Upper lobe of right lung (tissue), 1 donor: ENCODE measurements at regions not wholly inside any gene's neighbourhood (a gene's known extent, or its start where the extent isn't known, plus 50 kb on each side); places are given as distances from the start of the nearest gene placed in this dataset.

Experiments
- ATAC-seq: fragments of 200-7000 bp; cut with Tn5 transposase; one replicate; pipeline ENCODE4 v1.9.1; 2020; ENCODE audit warnings: mild to moderate bottlenecking, moderate library complexity
- DNase-seq: peaks from one replicate; pipeline ENCODE4 v3.0.0-alpha.2; 2020
- H3K27ac ChIP-seq: fragments of 200-600 bp; one replicate; pipeline ENCODE4 v1.8.0; 2022
- H3K27me3 ChIP-seq: fragments of 200-600 bp; one replicate; pipeline ENCODE4 v1.8.0; 2022; ENCODE audit warnings: mild to moderate bottlenecking
- H3K36me3 ChIP-seq: fragments of 200-600 bp; one replicate; pipeline ENCODE4 v1.8.0; 2022
- H3K4me1 ChIP-seq: fragments of 200-600 bp; one replicate; pipeline ENCODE4 v1.8.0; 2022
- H3K4me3 ChIP-seq: fragments of 200-600 bp; one replicate; pipeline ENCODE4 v1.8.0; 2022; ENCODE audit warnings: mild to moderate bottlenecking
- H3K9me3 ChIP-seq: fragments of 200-600 bp; one replicate; pipeline ENCODE4 v1.8.0; 2022
- intact Hi-C: fragments of 100-400 bp; cut with DNase I; formaldehyde crosslinking; loops from one replicate; pipeline ENCODE4 v1.11.0; 2022
- TF ChIP-seq, protein P1 (sequence below): fragments of 200-600 bp; IDR thresholded peaks from one replicate; pipeline ENCODE4 v1.8.0; 2022; ENCODE audit warnings: antibody characterized with exemption
- donor health status: DM: no; HTN: yes; CAD: no; lungs with severe emphysema.

GRCh38 chr16:51404386-51404785 lies 253.3 kb upstream of the SALL1 start:
- Histone ChIP-seq H3K27me3 (no peaks in the 10 kb centered on the region), H3K4me1 (no peaks in the 10 kb centered on the region), H3K36me3 (no peaks in the 10 kb centered on the region), H3K27ac (no peak overlapping the region), H3K9me3 (no peaks in the 10 kb centered on the region), H3K4me3 (no peak overlapping the region)
- ATAC-seq (no peak), DNase-seq (no peak)
- intact Hi-C loops: no loop called here
- TF ChIP-seq, protein P1, sequence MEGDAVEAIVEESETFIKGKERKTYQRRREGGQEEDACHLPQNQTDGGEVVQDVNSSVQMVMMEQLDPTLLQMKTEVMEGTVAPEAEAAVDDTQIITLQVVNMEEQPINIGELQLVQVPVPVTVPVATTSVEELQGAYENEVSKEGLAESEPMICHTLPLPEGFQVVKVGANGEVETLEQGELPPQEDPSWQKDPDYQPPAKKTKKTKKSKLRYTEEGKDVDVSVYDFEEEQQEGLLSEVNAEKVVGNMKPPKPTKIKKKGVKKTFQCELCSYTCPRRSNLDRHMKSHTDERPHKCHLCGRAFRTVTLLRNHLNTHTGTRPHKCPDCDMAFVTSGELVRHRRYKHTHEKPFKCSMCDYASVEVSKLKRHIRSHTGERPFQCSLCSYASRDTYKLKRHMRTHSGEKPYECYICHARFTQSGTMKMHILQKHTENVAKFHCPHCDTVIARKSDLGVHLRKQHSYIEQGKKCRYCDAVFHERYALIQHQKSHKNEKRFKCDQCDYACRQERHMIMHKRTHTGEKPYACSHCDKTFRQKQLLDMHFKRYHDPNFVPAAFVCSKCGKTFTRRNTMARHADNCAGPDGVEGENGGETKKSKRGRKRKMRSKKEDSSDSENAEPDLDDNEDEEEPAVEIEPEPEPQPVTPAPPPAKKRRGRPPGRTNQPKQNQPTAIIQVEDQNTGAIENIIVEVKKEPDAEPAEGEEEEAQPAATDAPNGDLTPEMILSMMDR: no peak

- Histone ChIP-seq H3K9me3 (no peaks in the 10 kb centered on the region), H3K27ac (no peak overlapping the region), H3K4me1 (no peaks in the 10 kb centered on the region), H3K4me3 (no peak overlapping the region), H3K36me3 (no peaks in the 10 kb centered on the region), H3K27me3 (no peaks in the 10 kb centered on the region)
- DNase-seq (no peak), ATAC-seq (no peak)
- TF ChIP-seq, protein P1: no peak
- intact Hi-C loops: no loop called here
These were observed 251.7 kb upstream of the SALL1 start for GRCh38 chr16:51402785-51403184.

GRCh38 chr16:51402298-51402697 lies 251.2 kb upstream of the SALL1 start:
- Histone ChIP-seq H3K4me1 (no peaks in the 10 kb centered on the region), H3K27me3 (no peaks in the 10 kb centered on the region), H3K36me3 (no peaks in the 10 kb centered on the region), H3K4me3 (no peak overlapping the region), H3K27ac (no peak overlapping the region), H3K9me3 (no peaks in the 10 kb centered on the region)
- intact Hi-C loops: no loop called here
- ATAC-seq (no peak), DNase-seq (no peak)
- TF ChIP-seq, protein P1: no peak

GRCh38 chr16:51401673-51402072 lies 250.6 kb upstream of the SALL1 start:
- TF ChIP-seq, protein P1: no peak
- ATAC-seq: no peak
- intact Hi-C loops: no loop called here

DNA sequence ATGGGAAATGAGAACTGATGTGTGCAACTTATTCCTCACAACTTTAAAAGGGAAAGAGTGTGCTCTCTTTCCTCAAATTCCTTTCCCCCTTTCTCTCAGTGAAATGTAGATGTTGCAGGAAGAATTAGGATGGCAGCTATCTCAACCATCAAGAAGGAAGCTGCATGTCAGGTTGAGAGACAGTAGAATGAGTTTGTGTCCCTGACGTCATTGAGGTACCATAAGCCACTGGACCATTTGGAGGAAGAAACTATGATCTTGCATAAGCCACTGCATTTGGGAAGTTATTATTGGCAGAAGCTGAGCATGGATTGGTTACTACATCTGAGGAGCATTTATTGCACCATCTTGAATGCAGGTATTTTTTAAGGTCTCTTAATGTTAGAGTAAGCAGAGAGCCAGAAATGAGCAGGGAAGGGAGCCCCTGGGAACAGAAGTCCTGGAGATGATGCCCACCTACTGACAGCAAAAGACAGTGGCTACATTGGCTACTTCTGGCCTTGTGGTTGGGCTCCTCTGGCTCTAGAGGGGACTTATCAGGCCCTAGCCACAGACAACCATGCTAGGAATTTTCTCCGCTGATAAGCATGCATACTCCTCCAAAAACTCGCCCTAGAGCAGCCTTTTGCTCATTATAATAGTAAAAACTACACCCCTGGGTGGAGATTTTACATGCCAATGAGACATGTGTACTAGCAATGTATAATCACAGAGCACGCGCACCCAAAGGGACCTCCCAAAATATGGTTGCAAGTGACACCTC lies 249.0 kb upstream of the SALL1 start:
- ATAC-seq (no peak), DNase-seq (no peak)
- no peaks in the 10 kb centered on the region for H3K4me1 ChIP-seq
- intact Hi-C loops: no loop called here
- no peaks in the 10 kb centered on the region for H3K27me3 ChIP-seq
- no peaks in the 10 kb centered on the region for H3K9me3 ChIP-seq
- no peak overlapping the region for H3K27ac ChIP-seq
- H3K36me3 ChIP-seq: no peaks in the 10 kb centered on the region
- no peak overlapping the region for H3K4me3 ChIP-seq
- TF ChIP-seq, protein P1: no peak

More at GRCh38 chr16:51401673-51402072, 250.6 kb upstream of the SALL1 start:
- DNase-seq: no peak
- Histone ChIP-seq H3K4me3 (no peak overlapping the region), H3K36me3 (no peaks in the 10 kb centered on the region), H3K9me3 (no peaks in the 10 kb centered on the region), H3K27ac (no peak overlapping the region), H3K27me3 (no peaks in the 10 kb centered on the region), H3K4me1 (no peaks in the 10 kb centered on the region)
